RWPE2 (cell line): ENCODE measurements at regions not wholly inside any gene's neighbourhood (a gene's known extent, or its start where the extent isn't known, plus 50 kb on each side); places are given as distances from the start of the nearest gene placed in this dataset.

Source experiments
- ATAC-seq: fragments of 200-7000 bp; cut with Tn5 transposase; 3 replicates; pipeline ENCODE4 v1.9.1; 2021; ENCODE audit warnings: low read depth
- DNase-seq: peaks from one replicate; pipeline ENCODE4 v3.0.0-alpha.2; 2020; ENCODE audit warnings: low spot score
- H3K27ac ChIP-seq: fragments of 450-650 bp; 2 replicates; pipeline ENCODE4 v1.5.1; 2017; ENCODE audit warnings: mild to moderate bottlenecking; ENCODE audit not compliant: poor library complexity, severe bottlenecking
- H3K27me3 ChIP-seq: fragments of 250-450 bp; sonication (Bioruptor Pico); 2 replicates; pipeline ENCODE4 v1.5.1; 2021; ENCODE audit warnings: mild to moderate bottlenecking, moderate library complexity; ENCODE audit not compliant: insufficient read depth, poor library complexity, severe bottlenecking
- H3K36me3 ChIP-seq: fragments of 250-450 bp; sonication (Bioruptor Pico); 2 replicates; pipeline ENCODE4 v1.5.1; 2020; ENCODE audit warnings: low read depth, mild to moderate bottlenecking, moderate library complexity
- H3K4me1 ChIP-seq: fragments of 250-450 bp; sonication (Bioruptor Pico); 2 replicates; pipeline ENCODE4 v1.5.1; 2021; ENCODE audit warnings: mild to moderate bottlenecking, moderate library complexity; ENCODE audit not compliant: insufficient read depth, poor library complexity, severe bottlenecking
- H3K4me3 ChIP-seq: fragments of 250-450 bp; sonication (Bioruptor Pico); 2 replicates; pipeline ENCODE4 v1.5.1; 2021; ENCODE audit warnings: mild to moderate bottlenecking, moderate library complexity; ENCODE audit not compliant: severe bottlenecking
- H3K9me3 ChIP-seq: fragments of 250-450 bp; sonication (Bioruptor Pico); 2 replicates; pipeline ENCODE4 v1.5.1; 2021; ENCODE audit warnings: mild to moderate bottlenecking, moderate library complexity; ENCODE audit not compliant: severe bottlenecking
- CTCF ChIP-seq: fragments of 450-650 bp; IDR thresholded peaks from one replicate; pipeline ENCODE4 v1.5.1; 2017; ENCODE audit warnings: mild to moderate bottlenecking, moderate library complexity; ENCODE audit not compliant: poor library complexity, severe bottlenecking

- ATAC-seq (0 out of 3 replicates have a peak, but pooled peaks have one; percentile 49), DNase-seq (no peak)
- TF ChIP-seq CTCF = no peak
- H3K36me3 ChIP-seq = no peaks in the 10 kb centered on the region
- no peaks in the 10 kb centered on the region for H3K9me3 ChIP-seq
- H3K27ac ChIP-seq = no peak overlapping the region
- H3K4me3 ChIP-seq = no peak overlapping the region
- H3K27me3 ChIP-seq = peaks cover 24% of the 10 kb centered on the region
- no peaks in the 10 kb centered on the region for H3K4me1 ChIP-seq
These were observed 79.0 kb upstream of the SPACA1 start for GRCh38 chr6:87968435-87969278.

- Histone ChIP-seq H3K4me1 (no peaks in the 10 kb centered on the region), H3K4me3 (no peak overlapping the region), H3K9me3 (no peaks in the 10 kb centered on the region), H3K27me3 (peaks cover 24% of the 10 kb centered on the region), H3K36me3 (no peaks in the 10 kb centered on the region), H3K27ac (no peak overlapping the region)
- DNase-seq (no peak), ATAC-seq (no peak)
- TF ChIP-seq CTCF = no peak
These were observed 81.8 kb upstream of the SPACA1 start for GRCh38 chr6:87965806-87966205.

GRCh38 chr6:87959083-87959482 lies 88.6 kb upstream of the SPACA1 start:
- Histone ChIP-seq H3K4me3 (no peak overlapping the region), H3K4me1 (no peaks in the 10 kb centered on the region), H3K27me3 (peaks cover 10% of the 10 kb centered on the region), H3K9me3 (no peaks in the 10 kb centered on the region), H3K27ac (no peak overlapping the region), H3K36me3 (no peaks in the 10 kb centered on the region)
- ATAC-seq = no peak
- DNase-seq = no peak
- TF ChIP-seq CTCF = no peak

- Histone ChIP-seq H3K9me3 (no peaks in the 10 kb centered on the region), H3K36me3 (no peaks in the 10 kb centered on the region), H3K4me3 (no peak overlapping the region), H3K27me3 (no peaks in the 10 kb centered on the region), H3K4me1 (no peaks in the 10 kb centered on the region), H3K27ac (no peak overlapping the region)
- no peak for ATAC-seq
- DNase-seq = no peak
- no peak for TF ChIP-seq CTCF
These were observed 95.9 kb upstream of the SPACA1 start for GRCh38 chr6:87951751-87952150.

GRCh38 chr6:87950614-87951013 lies 97.0 kb upstream of the SPACA1 start:
- no peaks in the 10 kb centered on the region for H3K9me3 ChIP-seq
- H3K27ac ChIP-seq = no peak overlapping the region
- H3K27me3 ChIP-seq = no peaks in the 10 kb centered on the region
- ATAC-seq (no peak), DNase-seq (no peak)
- no peak for TF ChIP-seq CTCF
- H3K4me3 ChIP-seq = no peak overlapping the region
- no peaks in the 10 kb centered on the region for H3K36me3 ChIP-seq
- peaks cover 10% of the 10 kb centered on the region for H3K4me1 ChIP-seq
